ENCODE measurements at regions not wholly inside any gene's neighbourhood (a gene's known extent, or its start where the extent isn't known, plus 50 kb on each side); places are given as distances from the start of the nearest gene placed in this dataset.

GRCh38 chr1:30130099-30130498 is 593.3 kb downstream of the MATN1 start:
- ATAC-seq, result no peak
- no peak for TF ChIP-seq POU6F1 (CRISPR knock-in tag; IDR thresholded peaks at IDR 0.05; ENCODE audit: borderline replicate concordance, low read depth)
- no peak for TF ChIP-seq TCF4 (CRISPR knock-in tag; IDR thresholded peaks at IDR 0.05; ENCODE audit: borderline replicate concordance)
- TF ChIP-seq CREB5 (CRISPR knock-in tag; IDR thresholded peaks at IDR 0.05; ENCODE audit: low read depth), result no peak
- TF ChIP-seq ESRRG (CRISPR knock-in tag; IDR thresholded peaks at IDR 0.05), result no peak
- TF ChIP-seq TOX (CRISPR knock-in tag; IDR thresholded peaks at IDR 0.05; ENCODE audit: borderline replicate concordance), result no peak
- TF ChIP-seq ZFP30 (CRISPR knock-in tag; IDR thresholded peaks at IDR 0.05), result no peak
- no peak for TF ChIP-seq ARNTL (CRISPR knock-in tag; IDR thresholded peaks at IDR 0.05; ENCODE audit: borderline replicate concordance, low read depth)
- TF ChIP-seq RARB (CRISPR knock-in tag; IDR thresholded peaks at IDR 0.05), result no peak
- TF ChIP-seq ZNF565 (CRISPR knock-in tag; conservative IDR thresholded peaks at IDR 0.05; ENCODE audit: low read depth), result no peak
- no peak for TF ChIP-seq PPARA (CRISPR knock-in tag; IDR thresholded peaks at IDR 0.05; ENCODE audit: borderline replicate concordance)

- TF ChIP-seq ZNF8 (CRISPR knock-in tag; IDR thresholded peaks at IDR 0.05) (no peak), TOX (CRISPR knock-in tag; IDR thresholded peaks at IDR 0.05; ENCODE audit: borderline replicate concordance) (no peak), ESRRG (CRISPR knock-in tag; IDR thresholded peaks at IDR 0.05) (no peak), ARNTL (CRISPR knock-in tag; IDR thresholded peaks at IDR 0.05; ENCODE audit: borderline replicate concordance, low read depth) (no peak), TCF4 (CRISPR knock-in tag; IDR thresholded peaks at IDR 0.05; ENCODE audit: borderline replicate concordance) (no peak), POU6F1 (CRISPR knock-in tag; IDR thresholded peaks at IDR 0.05; ENCODE audit: borderline replicate concordance, low read depth) (no peak), BACH2 (CRISPR knock-in tag; IDR thresholded peaks at IDR 0.05; ENCODE audit: borderline replicate concordance) (no peak), SNAI2 (CRISPR knock-in tag; IDR thresholded peaks at IDR 0.05) (no peak), CSDC2 (CRISPR knock-in tag; IDR thresholded peaks at IDR 0.05) (no peak), ZC3H10 (CRISPR knock-in tag; IDR thresholded peaks at IDR 0.05) (no peak)
- no peak for ATAC-seq
Measured at GRCh38 chr1:30129421-30130055, 593.8 kb downstream of the MATN1 start.

GRCh38 chr1:30129001-30129408 is 594.4 kb downstream of the MATN1 start:
- TF ChIP-seq OSR1 (CRISPR knock-in tag; IDR thresholded peaks at IDR 0.05) (no peak), ISL1 (CRISPR knock-in tag; IDR thresholded peaks at IDR 0.05) (no peak), PPARA (CRISPR knock-in tag; IDR thresholded peaks at IDR 0.05; ENCODE audit: borderline replicate concordance) (no peak), POU6F1 (CRISPR knock-in tag; IDR thresholded peaks at IDR 0.05; ENCODE audit: borderline replicate concordance, low read depth) (no peak), SNAI2 (CRISPR knock-in tag; IDR thresholded peaks at IDR 0.05) (no peak), CSDC2 (CRISPR knock-in tag; IDR thresholded peaks at IDR 0.05) (no peak)
- ATAC-seq, result no peak

GRCh38 chr1:30126848-30127247 is 596.5 kb downstream of the MATN1 start:
- ATAC-seq, result no peak
- TF ChIP-seq CREB5 (CRISPR knock-in tag; IDR thresholded peaks at IDR 0.05; ENCODE audit: low read depth) (no peak), TCF4 (CRISPR knock-in tag; IDR thresholded peaks at IDR 0.05; ENCODE audit: borderline replicate concordance) (no peak), CSDC2 (CRISPR knock-in tag; IDR thresholded peaks at IDR 0.05) (no peak), POU6F1 (CRISPR knock-in tag; IDR thresholded peaks at IDR 0.05; ENCODE audit: borderline replicate concordance, low read depth) (no peak), TSHZ2 (CRISPR knock-in tag; IDR thresholded peaks at IDR 0.05) (no peak), ZNF565 (CRISPR knock-in tag; conservative IDR thresholded peaks at IDR 0.05; ENCODE audit: low read depth) (no peak), SNAI2 (CRISPR knock-in tag; IDR thresholded peaks at IDR 0.05) (no peak), ZNF8 (CRISPR knock-in tag; IDR thresholded peaks at IDR 0.05) (no peak), ZFP3 (CRISPR knock-in tag; IDR thresholded peaks at IDR 0.05) (no peak), OSR1 (CRISPR knock-in tag; IDR thresholded peaks at IDR 0.05) (no peak), BACH2 (CRISPR knock-in tag; IDR thresholded peaks at IDR 0.05; ENCODE audit: borderline replicate concordance) (no peak), ZC3H10 (CRISPR knock-in tag; IDR thresholded peaks at IDR 0.05) (no peak), PPARA (CRISPR knock-in tag; IDR thresholded peaks at IDR 0.05; ENCODE audit: borderline replicate concordance) (no peak), TOX (CRISPR knock-in tag; IDR thresholded peaks at IDR 0.05; ENCODE audit: borderline replicate concordance) (no peak), GLIS3 (CRISPR knock-in tag; IDR thresholded peaks at IDR 0.05) (no peak)
